ENCODE measurements at regions not wholly inside any gene's neighbourhood (a gene's known extent, or its start where the extent isn't known, plus 50 kb on each side); places are given as distances from the start of the nearest gene placed in this dataset.
A peak's percentile ranks its signal among the peaks of the same experiment; 100 is the strongest.

DNA sequence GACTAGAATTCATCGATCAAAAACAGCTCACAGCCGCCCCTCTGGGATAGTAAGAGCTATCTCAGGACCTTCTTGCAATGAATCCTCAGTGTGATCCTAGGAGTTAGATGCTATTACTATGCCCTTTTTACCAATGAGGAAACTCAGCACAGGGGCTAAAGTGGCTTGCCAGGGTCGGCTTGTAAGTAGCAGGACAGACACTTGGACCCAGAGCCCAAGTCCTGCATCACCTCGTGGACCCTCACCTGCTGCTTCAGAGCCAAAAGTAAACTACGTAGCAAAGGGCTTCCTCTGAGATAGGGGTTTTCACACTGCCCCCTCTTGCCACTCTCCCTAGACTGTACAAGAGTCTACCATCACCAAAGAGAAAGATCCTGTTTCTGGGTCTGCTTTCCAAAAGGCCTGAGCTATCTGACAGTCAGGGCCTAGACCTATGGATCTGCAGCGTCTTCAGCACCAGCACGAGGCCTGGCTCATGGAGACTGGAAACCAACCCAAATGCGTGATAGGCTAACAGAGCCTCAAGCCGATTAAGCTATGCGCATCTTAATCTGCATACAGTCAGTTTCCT lies 172.3 kb downstream of the ANKRD60 start:
- H3K36me3 ChIP-seq = no peaks in the 10 kb centered on the region
- TF ChIP-seq, protein P1, sequence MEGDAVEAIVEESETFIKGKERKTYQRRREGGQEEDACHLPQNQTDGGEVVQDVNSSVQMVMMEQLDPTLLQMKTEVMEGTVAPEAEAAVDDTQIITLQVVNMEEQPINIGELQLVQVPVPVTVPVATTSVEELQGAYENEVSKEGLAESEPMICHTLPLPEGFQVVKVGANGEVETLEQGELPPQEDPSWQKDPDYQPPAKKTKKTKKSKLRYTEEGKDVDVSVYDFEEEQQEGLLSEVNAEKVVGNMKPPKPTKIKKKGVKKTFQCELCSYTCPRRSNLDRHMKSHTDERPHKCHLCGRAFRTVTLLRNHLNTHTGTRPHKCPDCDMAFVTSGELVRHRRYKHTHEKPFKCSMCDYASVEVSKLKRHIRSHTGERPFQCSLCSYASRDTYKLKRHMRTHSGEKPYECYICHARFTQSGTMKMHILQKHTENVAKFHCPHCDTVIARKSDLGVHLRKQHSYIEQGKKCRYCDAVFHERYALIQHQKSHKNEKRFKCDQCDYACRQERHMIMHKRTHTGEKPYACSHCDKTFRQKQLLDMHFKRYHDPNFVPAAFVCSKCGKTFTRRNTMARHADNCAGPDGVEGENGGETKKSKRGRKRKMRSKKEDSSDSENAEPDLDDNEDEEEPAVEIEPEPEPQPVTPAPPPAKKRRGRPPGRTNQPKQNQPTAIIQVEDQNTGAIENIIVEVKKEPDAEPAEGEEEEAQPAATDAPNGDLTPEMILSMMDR (IDR thresholded peaks at IDR 0.05) = no peak
- no peak for DNase-seq (ENCODE audit: low spot score)

DNA sequence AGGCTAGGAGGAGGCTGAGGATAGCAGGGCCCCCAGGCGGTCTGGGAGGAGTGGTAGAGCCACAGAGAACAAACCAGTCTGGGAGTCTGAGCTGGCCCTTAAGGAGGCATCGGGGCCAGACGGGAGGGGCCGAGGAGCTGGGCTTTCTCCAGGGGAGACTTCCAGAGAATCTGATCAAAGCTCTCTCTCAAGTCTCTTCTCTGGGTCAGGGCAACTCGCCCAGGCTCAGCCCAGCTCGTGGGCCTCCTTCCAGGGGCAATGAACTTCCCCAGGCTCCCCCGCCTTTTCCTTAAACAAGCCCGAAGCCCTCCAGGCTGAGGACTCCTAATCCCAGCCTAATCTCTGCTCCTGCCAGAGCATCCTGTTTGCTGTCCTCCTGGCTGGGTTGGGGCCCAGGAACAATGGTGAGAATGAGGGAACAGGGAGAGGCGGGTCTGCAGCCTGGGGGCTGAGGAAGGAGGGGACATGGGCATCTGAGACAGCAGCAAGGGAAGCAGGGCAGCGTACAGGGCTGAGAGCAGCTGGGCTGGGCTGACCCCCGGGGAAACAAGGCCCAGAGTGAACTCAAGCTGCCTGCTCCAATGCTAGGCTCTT lies 173.6 kb downstream of the ANKRD60 start:
- Histone ChIP-seq H3K36me3 (no peaks in the 10 kb centered on the region), H3K9me3 (no peaks in the 10 kb centered on the region), H3K4me1 (peaks cover 0 to 11% of the 10 kb centered on the region in 2 donors), H3K27ac (peak overlapping the region; percentile 17 to 23), H3K27me3 (no peaks in the 10 kb centered on the region), H3K4me3 (no peak overlapping the region)
- TF ChIP-seq, protein P1 (IDR thresholded peaks at IDR 0.05) = no peak
- peak; percentile 65 for DNase-seq (ENCODE audit: low spot score)

More for the DNA sequence above, 172.3 kb downstream of the ANKRD60 start:
- Histone ChIP-seq H3K4me1 (peaks cover 0 to 11% of the 10 kb centered on the region in 2 donors), H3K27me3 (no peaks in the 10 kb centered on the region), H3K4me3 (no peak overlapping the region), H3K27ac (no peak overlapping the region), H3K9me3 (no peaks in the 10 kb centered on the region)

DNA sequence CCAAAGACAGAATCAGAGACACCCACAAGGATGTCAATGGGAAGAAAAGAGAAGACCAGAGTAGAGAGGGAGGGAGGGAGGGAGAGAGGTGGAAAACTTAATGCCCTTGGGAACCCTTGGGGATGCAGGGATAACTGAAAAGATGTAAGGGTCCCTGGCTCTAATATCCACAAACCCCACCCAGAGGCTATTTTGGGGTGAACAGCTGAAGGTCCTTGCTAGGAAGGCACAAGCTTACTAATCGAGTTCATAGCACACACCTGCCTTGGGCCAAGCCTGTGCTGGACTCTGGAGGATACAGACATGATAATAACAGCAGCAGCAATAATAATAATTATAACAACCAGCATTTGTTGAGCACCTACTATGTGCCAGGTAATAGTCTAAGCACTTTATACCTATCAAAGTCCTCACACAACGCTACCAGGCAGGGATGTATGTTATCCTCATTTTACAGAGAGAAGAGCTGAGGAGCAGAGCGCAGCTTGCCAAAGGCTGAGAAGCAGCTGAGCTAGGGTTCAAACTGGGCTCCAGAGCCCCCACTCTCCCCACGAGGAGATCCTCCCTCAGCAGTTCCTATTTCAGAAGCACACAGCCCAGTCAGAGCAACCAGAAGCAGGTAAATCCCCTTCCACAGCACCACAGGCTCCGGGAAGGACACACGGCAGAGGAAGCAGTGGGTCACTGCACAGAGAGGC lies 174.2 kb downstream of the ANKRD60 start:
- peaks cover 0 to 11% of the 10 kb centered on the region in 2 donors for H3K4me1 ChIP-seq
- H3K9me3 ChIP-seq = no peaks in the 10 kb centered on the region
- no peaks in the 10 kb centered on the region for H3K36me3 ChIP-seq
- TF ChIP-seq, protein P1 (IDR thresholded peaks at IDR 0.05) = no peak
- no peaks in the 10 kb centered on the region for H3K27me3 ChIP-seq
- peak overlapping the region; percentile 17 to 23 for H3K27ac ChIP-seq
- no peak overlapping the region for H3K4me3 ChIP-seq
- no peak for DNase-seq (ENCODE audit: low spot score)

DNA sequence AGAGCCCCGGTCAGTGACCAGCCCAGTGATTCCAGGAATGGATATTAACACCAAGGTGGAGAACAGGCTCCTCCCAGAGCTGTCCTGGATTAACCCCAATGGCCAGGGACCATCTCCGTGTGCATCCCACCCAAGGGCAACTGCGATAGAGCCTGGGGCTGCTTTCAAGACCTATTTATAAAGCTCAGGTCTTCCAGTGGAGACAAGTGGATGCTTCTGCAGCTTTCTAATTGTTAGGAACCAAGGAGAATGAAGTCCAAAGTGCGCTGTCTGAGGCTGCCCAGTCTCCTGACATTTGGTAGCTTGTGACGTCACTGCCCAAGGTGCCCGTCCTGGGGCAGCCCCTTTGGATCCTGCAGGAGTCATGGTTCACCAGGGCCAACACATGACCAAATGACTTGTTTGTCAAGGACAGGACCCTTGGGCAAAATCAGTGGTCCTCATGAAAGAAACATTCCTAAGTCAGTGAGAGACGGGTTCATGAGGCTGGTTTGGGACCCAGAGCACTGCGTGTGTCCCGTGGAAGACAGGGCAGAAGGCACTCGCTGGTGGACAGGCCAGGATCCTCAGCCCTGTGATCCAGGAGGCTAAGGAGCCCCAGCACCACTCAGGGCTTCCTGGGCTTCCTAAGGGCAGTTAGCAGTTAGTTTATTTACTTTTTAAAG lies 174.9 kb downstream of the ANKRD60 start:
- Histone ChIP-seq H3K36me3 (no peaks in the 10 kb centered on the region), H3K27me3 (no peaks in the 10 kb centered on the region), H3K27ac (no peak overlapping the region), H3K4me1 (peaks cover 0 to 11% of the 10 kb centered on the region in 2 donors), H3K9me3 (no peaks in the 10 kb centered on the region), H3K4me3 (no peak overlapping the region)
- DNase-seq (ENCODE audit: low spot score) = no peak
- TF ChIP-seq, protein P1 (IDR thresholded peaks at IDR 0.05) = no peak

DNA sequence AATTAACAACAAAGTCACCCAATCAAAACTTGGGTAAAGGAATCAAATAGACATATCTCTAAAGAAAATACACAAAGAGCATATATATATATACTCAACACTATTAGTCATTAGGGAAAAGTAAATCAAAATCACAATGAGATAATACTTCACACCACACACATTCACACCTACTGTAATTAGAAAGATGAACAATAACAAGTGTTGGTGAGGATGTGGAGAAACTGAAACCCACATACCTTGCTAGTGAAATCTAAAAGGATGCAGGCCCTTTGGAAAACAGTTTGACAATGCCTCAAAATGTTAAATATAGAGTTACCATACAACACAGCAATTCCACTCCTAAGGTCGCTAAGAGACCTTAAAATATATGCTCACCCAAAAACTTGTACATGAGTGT lies 177.1 kb downstream of the ANKRD60 start:
- TF ChIP-seq, protein P1 (IDR thresholded peaks at IDR 0.05) = no peak
- peaks cover 0 to 11% of the 10 kb centered on the region in 2 donors for H3K4me1 ChIP-seq
- H3K27ac ChIP-seq = no peak overlapping the region
- H3K36me3 ChIP-seq = no peaks in the 10 kb centered on the region
- DNase-seq (ENCODE audit: low spot score) = no peak
- no peak overlapping the region for H3K4me3 ChIP-seq
- no peaks in the 10 kb centered on the region for H3K27me3 ChIP-seq
- H3K9me3 ChIP-seq = no peaks in the 10 kb centered on the region
